ENCODE measurements at regions not wholly inside any gene's neighbourhood (a gene's known extent, or its start where the extent isn't known, plus 50 kb on each side); places are given as distances from the start of the nearest gene placed in this dataset.

GRCh38 chr4:122041312-122041711, 89.5 kb upstream of the TRPC3 start:
- DNase-seq (no peak), ATAC-seq (no peak)
- H3K36me3 ChIP-seq, result no peaks in the 10 kb centered on the region
- H3K27ac ChIP-seq, result no peak overlapping the region
- no peak for TF ChIP-seq CTCF (IDR thresholded peaks at IDR 0.05)
- no peaks in the 10 kb centered on the region for H3K9me3 ChIP-seq
- intact Hi-C loops (cut with DNase I), result no loop called here
- no peak overlapping the region for H3K4me3 ChIP-seq
- no peaks in the 10 kb centered on the region for H3K27me3 ChIP-seq
- H3K4me1 ChIP-seq, result no peaks in the 10 kb centered on the region

DNA sequence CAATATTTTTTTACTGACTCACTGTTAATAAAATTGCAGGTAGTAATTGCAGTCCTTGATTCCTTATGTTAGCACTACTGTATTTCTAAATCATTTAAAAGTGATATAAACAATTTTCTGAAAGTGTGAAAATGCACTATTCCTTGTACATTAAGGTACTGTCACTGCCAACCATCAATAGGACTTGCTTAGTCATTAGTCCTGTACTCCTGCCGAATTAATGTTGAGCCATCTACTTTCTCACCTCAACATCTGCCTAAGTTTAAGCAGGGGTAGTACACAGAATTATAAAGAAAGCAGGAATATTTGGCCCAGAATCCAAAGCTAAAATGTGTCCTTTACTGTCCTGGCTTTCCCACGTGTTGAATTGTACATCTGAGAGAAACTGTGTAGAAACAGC, 87.0 kb upstream of the TRPC3 start:
- Histone ChIP-seq H3K4me1 (no peaks in the 10 kb centered on the region), H3K4me3 (no peak overlapping the region), H3K27ac (no peak overlapping the region), H3K9me3 (no peaks in the 10 kb centered on the region), H3K36me3 (no peaks in the 10 kb centered on the region), H3K27me3 (no peaks in the 10 kb centered on the region)
- no peak for ATAC-seq
- TF ChIP-seq CTCF (IDR thresholded peaks at IDR 0.05), result no peak
- intact Hi-C loops (cut with DNase I), result no loop called here
- no peak for DNase-seq

DNA sequence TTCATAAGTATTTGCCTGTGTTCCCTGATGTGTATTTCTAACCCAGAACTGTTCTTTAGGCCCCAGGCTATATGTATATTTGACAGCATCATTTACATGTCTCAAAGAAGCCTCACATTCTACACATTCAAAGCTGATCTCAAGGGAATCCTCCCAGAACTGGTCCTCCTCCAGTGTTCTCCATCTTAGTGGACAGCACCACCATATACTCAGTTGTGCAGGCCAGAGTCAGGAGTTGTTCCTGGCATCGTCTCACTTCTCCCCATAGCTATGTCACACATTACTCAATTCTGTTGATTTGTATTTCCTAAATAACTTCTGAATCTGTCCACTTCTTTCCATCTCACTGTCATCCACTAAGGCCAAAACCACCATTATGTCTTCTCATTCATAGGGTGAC, 82.8 kb upstream of the TRPC3 start:
- Histone ChIP-seq H3K36me3 (no peaks in the 10 kb centered on the region), H3K4me3 (no peak overlapping the region), H3K27ac (no peak overlapping the region), H3K4me1 (no peaks in the 10 kb centered on the region), H3K9me3 (peaks cover 0 to 6% of the 10 kb centered on the region in 2 donors), H3K27me3 (no peaks in the 10 kb centered on the region)
- DNase-seq (no peak), ATAC-seq (no peak)
- intact Hi-C loops (cut with DNase I), result no loop called here
- no peak for TF ChIP-seq CTCF (IDR thresholded peaks at IDR 0.05)

DNA sequence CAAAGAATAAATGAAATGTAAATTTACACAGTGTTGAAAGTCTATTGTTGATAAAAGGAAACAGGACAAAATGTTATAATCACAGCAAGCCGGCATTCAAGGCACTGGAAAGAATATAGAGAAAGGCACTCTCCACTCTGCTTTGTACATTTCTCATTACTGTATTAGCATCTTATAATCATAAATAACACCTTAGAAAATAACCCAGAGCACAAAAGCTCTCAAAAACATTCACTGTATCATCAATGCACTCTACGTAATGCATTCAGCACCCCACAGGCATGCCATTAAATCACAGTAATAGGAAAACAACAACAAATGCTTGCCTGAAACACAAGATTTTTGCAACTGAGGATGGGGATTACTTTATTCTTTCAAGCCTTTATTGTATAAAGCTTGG, 75.3 kb upstream of the TRPC3 start:
- DNase-seq (no peak), ATAC-seq (no peak)
- H3K27ac ChIP-seq, result no peak overlapping the region
- H3K4me3 ChIP-seq, result no peak overlapping the region
- intact Hi-C loops (cut with DNase I), result no loop called here
- H3K27me3 ChIP-seq, result no peaks in the 10 kb centered on the region
- H3K4me1 ChIP-seq, result no peaks in the 10 kb centered on the region
- TF ChIP-seq CTCF (IDR thresholded peaks at IDR 0.05), result no peak
- peaks cover 0 to 9% of the 10 kb centered on the region in 2 donors for H3K9me3 ChIP-seq
- no peaks in the 10 kb centered on the region for H3K36me3 ChIP-seq

GRCh38 chr4:122017296-122017695, 65.4 kb upstream of the TRPC3 start:
- DNase-seq (no peak), ATAC-seq (no peak)
- Histone ChIP-seq H3K27me3 (no peaks in the 10 kb centered on the region), H3K36me3 (no peaks in the 10 kb centered on the region), H3K4me3 (no peak overlapping the region), H3K9me3 (peaks cover 0 to 6% of the 10 kb centered on the region in 2 donors), H3K27ac (no peak overlapping the region), H3K4me1 (no peaks in the 10 kb centered on the region)
- no peak for TF ChIP-seq CTCF (IDR thresholded peaks at IDR 0.05)
- intact Hi-C loops (cut with DNase I), result no loop called here

All from left lung (tissue), 4 donors.